GM23248 (cell line): ENCODE measurements at regions not wholly inside any gene's neighbourhood (a gene's known extent, or its start where the extent isn't known, plus 50 kb on each side); places are given as distances from the start of the nearest gene placed in this dataset.

Experiments used
- EZH2 ChIP-seq: fragments of 200-600 bp; sonication (generic); IDR thresholded peaks from 2 replicates; pipeline ENCODE4 v1.6.1; 2018; ENCODE audit warnings: antibody characterized with exemption, mild to moderate bottlenecking; ENCODE audit not compliant: insufficient read depth, poor library complexity, severe bottlenecking
- EZH2phosphoT487 ChIP-seq: fragments of 200-600 bp; sonication (generic); IDR thresholded peaks from 2 replicates; pipeline ENCODE4 v1.6.1; 2018; ENCODE audit warnings: antibody characterized with exemption, moderate library complexity, mild to moderate bottlenecking, low read depth; ENCODE audit not compliant: insufficient read depth

DNA sequence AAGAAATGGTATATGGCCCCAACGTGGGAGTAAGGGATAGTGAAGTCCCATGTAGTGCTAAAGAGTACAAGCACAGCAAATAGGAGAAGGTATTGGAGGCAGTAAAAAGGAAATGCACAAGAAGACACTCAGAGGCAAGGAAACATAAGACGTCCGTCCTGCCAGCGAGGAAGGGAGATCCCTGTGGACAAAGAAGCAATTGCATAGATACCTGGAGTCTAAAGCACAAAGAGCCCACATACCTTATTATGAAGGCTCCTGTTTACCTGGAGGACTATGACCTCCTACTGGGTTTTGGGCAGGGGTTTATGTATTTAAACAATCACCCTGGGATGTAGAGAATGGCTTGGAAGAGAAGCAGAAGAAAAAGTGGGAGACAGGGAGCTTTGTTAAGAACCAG is 341.2 kb upstream of the DCN start:
- TF ChIP-seq EZH2phosphoT487 = no peak
- TF ChIP-seq EZH2 = no peak
